ENCODE measurements at regions not wholly inside any gene's neighbourhood (a gene's known extent, or its start where the extent isn't known, plus 50 kb on each side); places are given as distances from the start of the nearest gene placed in this dataset.

- H3K27me3 ChIP-seq, result no peaks in the 10 kb centered on the region
- H3K36me3 ChIP-seq, result no peaks in the 10 kb centered on the region
- no peak overlapping the region for H3K4me3 ChIP-seq
- no peaks in the 10 kb centered on the region for H3K9me3 ChIP-seq (ENCODE audit: low read depth)
- TF ChIP-seq, protein P1, sequence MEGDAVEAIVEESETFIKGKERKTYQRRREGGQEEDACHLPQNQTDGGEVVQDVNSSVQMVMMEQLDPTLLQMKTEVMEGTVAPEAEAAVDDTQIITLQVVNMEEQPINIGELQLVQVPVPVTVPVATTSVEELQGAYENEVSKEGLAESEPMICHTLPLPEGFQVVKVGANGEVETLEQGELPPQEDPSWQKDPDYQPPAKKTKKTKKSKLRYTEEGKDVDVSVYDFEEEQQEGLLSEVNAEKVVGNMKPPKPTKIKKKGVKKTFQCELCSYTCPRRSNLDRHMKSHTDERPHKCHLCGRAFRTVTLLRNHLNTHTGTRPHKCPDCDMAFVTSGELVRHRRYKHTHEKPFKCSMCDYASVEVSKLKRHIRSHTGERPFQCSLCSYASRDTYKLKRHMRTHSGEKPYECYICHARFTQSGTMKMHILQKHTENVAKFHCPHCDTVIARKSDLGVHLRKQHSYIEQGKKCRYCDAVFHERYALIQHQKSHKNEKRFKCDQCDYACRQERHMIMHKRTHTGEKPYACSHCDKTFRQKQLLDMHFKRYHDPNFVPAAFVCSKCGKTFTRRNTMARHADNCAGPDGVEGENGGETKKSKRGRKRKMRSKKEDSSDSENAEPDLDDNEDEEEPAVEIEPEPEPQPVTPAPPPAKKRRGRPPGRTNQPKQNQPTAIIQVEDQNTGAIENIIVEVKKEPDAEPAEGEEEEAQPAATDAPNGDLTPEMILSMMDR (IDR thresholded peaks at IDR 0.05; ENCODE audit: low read depth, low read length), result no peak
- peaks cover 46% of the 10 kb centered on the region for H3K4me1 ChIP-seq (ENCODE audit: low read depth)
- peak; percentile 17 to 60 for DNase-seq (ENCODE audit: low read depth in 1 of 2, low spot score in 1 of 2)
- peak overlapping the region; percentile 84 for H3K27ac ChIP-seq
These were observed 152.0 kb downstream of the SLC16A9 start for GRCh38 chr10:59557642-59558041.

DNA sequence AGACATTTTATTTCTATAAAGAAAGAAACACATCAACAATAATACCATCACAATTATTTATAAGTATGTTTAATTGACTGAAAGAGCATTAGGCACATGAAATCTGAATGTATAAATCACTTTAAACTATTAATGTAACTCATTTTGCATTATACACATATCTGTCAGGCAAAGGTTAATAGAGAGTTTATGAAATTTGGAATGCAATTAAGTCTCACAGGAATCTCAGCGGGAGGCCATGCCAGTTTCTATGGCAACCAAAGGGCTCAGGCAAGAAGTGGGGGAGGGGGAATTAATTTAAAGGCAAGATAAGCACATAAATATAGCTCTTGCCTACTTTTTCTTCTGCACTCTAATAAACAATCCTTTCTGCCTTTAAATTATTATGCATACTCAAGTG lies 152.6 kb downstream of the SLC16A9 start:
- Histone ChIP-seq H3K4me3 (no peak overlapping the region), H3K36me3 (no peaks in the 10 kb centered on the region), H3K27me3 (no peaks in the 10 kb centered on the region), H3K27ac (peak overlapping the region; percentile 84), H3K4me1 (ENCODE audit: low read depth) (peaks cover 46% of the 10 kb centered on the region), H3K9me3 (ENCODE audit: low read depth) (no peaks in the 10 kb centered on the region)
- TF ChIP-seq, protein P1 (IDR thresholded peaks at IDR 0.05; ENCODE audit: low read depth, low read length), result no peak
- DNase-seq (ENCODE audit: low read depth in 1 of 2, low spot score in 1 of 2), result peak in 1 of 2 donors; percentile 70

DNA sequence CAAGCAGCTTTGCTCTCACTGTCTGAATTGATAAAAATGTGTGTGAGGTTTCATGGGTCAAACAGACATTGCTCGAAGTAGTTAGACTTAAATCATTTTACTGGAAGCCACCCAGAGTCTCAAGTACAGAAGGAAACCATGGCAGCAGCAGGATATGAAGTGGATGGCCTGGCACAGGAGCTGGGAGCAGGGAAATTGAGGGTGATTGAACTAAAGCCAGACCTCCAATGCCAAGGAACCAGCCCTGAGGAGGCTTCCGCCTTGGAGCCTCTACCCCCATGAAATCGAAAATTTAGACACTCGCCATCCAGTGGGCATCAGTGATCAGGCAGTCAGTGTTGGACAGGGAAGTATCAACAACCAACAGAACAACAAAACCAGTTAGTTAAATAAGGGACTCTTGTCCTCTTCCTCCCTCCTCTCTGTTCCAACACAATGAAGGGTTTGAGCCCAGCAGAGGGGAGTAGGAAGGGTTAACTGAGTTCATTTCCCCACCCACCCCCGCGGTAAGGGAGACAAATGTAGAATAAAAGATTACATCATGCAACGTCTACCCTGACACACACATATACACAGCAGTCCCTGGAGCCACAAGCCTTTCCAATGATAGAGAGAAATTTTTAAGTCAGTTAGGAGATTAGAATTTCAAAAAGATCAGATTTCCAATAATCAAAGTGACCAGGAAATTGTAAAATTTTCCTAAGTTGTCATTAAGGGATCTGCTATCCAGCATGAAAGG lies 156.3 kb downstream of the SLC16A9 start:
- H3K36me3 ChIP-seq, result no peaks in the 10 kb centered on the region
- peaks cover 17% of the 10 kb centered on the region for H3K4me1 ChIP-seq (ENCODE audit: low read depth)
- TF ChIP-seq, protein P1 (IDR thresholded peaks at IDR 0.05; ENCODE audit: low read depth, low read length), result no peak
- DNase-seq (ENCODE audit: low read depth in 1 of 2, low spot score in 1 of 2), result no peak
- no peaks in the 10 kb centered on the region for H3K27me3 ChIP-seq
- no peaks in the 10 kb centered on the region for H3K9me3 ChIP-seq (ENCODE audit: low read depth)
- no peak overlapping the region for H3K27ac ChIP-seq
- H3K4me3 ChIP-seq, result no peak overlapping the region

- no peaks in the 10 kb centered on the region for H3K9me3 ChIP-seq (ENCODE audit: low read depth)
- no peaks in the 10 kb centered on the region for H3K36me3 ChIP-seq
- H3K27me3 ChIP-seq, result no peaks in the 10 kb centered on the region
- H3K27ac ChIP-seq, result no peak overlapping the region
- DNase-seq (ENCODE audit: low read depth in 1 of 2, low spot score in 1 of 2), result no peak
- no peaks in the 10 kb centered on the region for H3K4me1 ChIP-seq (ENCODE audit: low read depth)
- TF ChIP-seq, protein P1 (IDR thresholded peaks at IDR 0.05; ENCODE audit: low read depth, low read length), result no peak
- H3K4me3 ChIP-seq, result no peak overlapping the region
These were observed 159.6 kb downstream of the SLC16A9 start for GRCh38 chr10:59550061-59550460.

- Histone ChIP-seq H3K27me3 (no peaks in the 10 kb centered on the region), H3K4me1 (ENCODE audit: low read depth) (no peaks in the 10 kb centered on the region), H3K4me3 (no peak overlapping the region), H3K9me3 (ENCODE audit: low read depth) (no peaks in the 10 kb centered on the region), H3K36me3 (no peaks in the 10 kb centered on the region), H3K27ac (no peak overlapping the region)
- no peak for DNase-seq (ENCODE audit: low read depth in 1 of 2, low spot score in 1 of 2)
- TF ChIP-seq, protein P1 (IDR thresholded peaks at IDR 0.05; ENCODE audit: low read depth, low read length), result no peak
These were observed 171.0 kb downstream of the SLC16A9 start for GRCh38 chr10:59538623-59539022.

Measured in cardiac muscle cell (in vitro differentiated cells and primary cell).